ENCODE measurements at regions not wholly inside any gene's neighbourhood (a gene's known extent, or its start where the extent isn't known, plus 50 kb on each side); places are given as distances from the start of the nearest gene placed in this dataset.
"Not testable (repeated sequence)": the region's sequence is repeated elsewhere in the genome, so short reads cannot be mapped to it uniquely, and the experiment has no call there.

GRCh38 chrX:129006491-129006890, 516.8 kb downstream of the SMARCA1 start:
- Histone ChIP-seq H3K27ac (ENCODE audit: low read length) (no peak overlapping the region), H3K27me3 (ENCODE audit: control insufficient read depth, insufficient read depth, low read length) (no peaks in the 10 kb centered on the region), H3K4me3 (ENCODE audit: low read length) (no peak overlapping the region), H3K9me3 (replicated peaks; ENCODE audit: control insufficient read depth, low read depth, low read length) (no peaks in the 10 kb centered on the region), H3K36me3 (ENCODE audit: control insufficient read depth, insufficient read depth, low read length) (no peaks in the 10 kb centered on the region), H3K4me1 (ENCODE audit: control insufficient read depth, insufficient read depth, low read length) (no peaks in the 10 kb centered on the region)
- WGBS (ENCODE audit: insufficient coverage): 44% methylated on average over 2 of the region's 5 CpGs
- DNase-seq: no peak

- WGBS (ENCODE audit: insufficient coverage): no CpG with 5 or more reads among the region's 1 CpG
- DNase-seq: no peak
These were observed 522.5 kb downstream of the SMARCA1 start for GRCh38 chrX:129000797-129001196.

GRCh38 chrX:129000018-129000417, 523.3 kb downstream of the SMARCA1 start:
- Histone ChIP-seq H3K9me3 (replicated peaks; ENCODE audit: control insufficient read depth, low read depth, low read length) (no peaks in the 10 kb centered on the region), H3K27me3 (ENCODE audit: control insufficient read depth, insufficient read depth, low read length) (no peaks in the 10 kb centered on the region), H3K4me1 (ENCODE audit: control insufficient read depth, insufficient read depth, low read length) (no peaks in the 10 kb centered on the region), H3K27ac (ENCODE audit: low read length) (no peak overlapping the region), H3K36me3 (ENCODE audit: control insufficient read depth, insufficient read depth, low read length) (no peaks in the 10 kb centered on the region), H3K4me3 (ENCODE audit: low read length) (no peak overlapping the region)
- no CpG with 5 or more reads among the region's 3 CpGs for WGBS (ENCODE audit: insufficient coverage)
- DNase-seq: no peak

More at GRCh38 chrX:129000797-129001196, 522.5 kb downstream of the SMARCA1 start:
- Histone ChIP-seq H3K9me3 (replicated peaks; ENCODE audit: control insufficient read depth, low read depth, low read length) (no peaks in the 10 kb centered on the region), H3K36me3 (ENCODE audit: control insufficient read depth, insufficient read depth, low read length) (no peaks in the 10 kb centered on the region), H3K4me1 (ENCODE audit: control insufficient read depth, insufficient read depth, low read length) (no peaks in the 10 kb centered on the region), H3K27me3 (ENCODE audit: control insufficient read depth, insufficient read depth, low read length) (no peaks in the 10 kb centered on the region), H3K27ac (ENCODE audit: low read length) (no peak overlapping the region), H3K4me3 (ENCODE audit: low read length) (no peak overlapping the region)

GRCh38 chrX:128992107-128992971, 531.0 kb downstream of the SMARCA1 start:
- no peaks in the 10 kb centered on the region for H3K4me1 ChIP-seq (ENCODE audit: control insufficient read depth, insufficient read depth, low read length)
- no peaks in the 10 kb centered on the region for H3K36me3 ChIP-seq (ENCODE audit: control insufficient read depth, insufficient read depth, low read length)
- WGBS (ENCODE audit: insufficient coverage): 62% methylated on average over 3 of the region's 4 CpGs
- no peak for DNase-seq
- H3K27ac ChIP-seq (ENCODE audit: low read length): no peak overlapping the region
- no peak overlapping the region for H3K4me3 ChIP-seq (ENCODE audit: low read length)
- H3K27me3 ChIP-seq (ENCODE audit: control insufficient read depth, insufficient read depth, low read length): no peaks in the 10 kb centered on the region
- H3K9me3 ChIP-seq (replicated peaks; ENCODE audit: control insufficient read depth, low read depth, low read length): peaks cover 3% of the 10 kb centered on the region

GRCh38 chrX:128975745-128976144, 547.5 kb downstream of the SMARCA1 start:
- 16% methylated on average over 2 of the region's 6 CpGs for WGBS (ENCODE audit: insufficient coverage)
- no peaks in the 10 kb centered on the region for H3K9me3 ChIP-seq (replicated peaks; ENCODE audit: control insufficient read depth, low read depth, low read length)
- no peak overlapping the region for H3K4me3 ChIP-seq (ENCODE audit: low read length)
- no peak overlapping the region for H3K27ac ChIP-seq (ENCODE audit: low read length)
- H3K27me3 ChIP-seq (ENCODE audit: control insufficient read depth, insufficient read depth, low read length): no peaks in the 10 kb centered on the region
- H3K4me1 ChIP-seq (ENCODE audit: control insufficient read depth, insufficient read depth, low read length): no peaks in the 10 kb centered on the region
- DNase-seq: peak; percentile 27
- H3K36me3 ChIP-seq (ENCODE audit: control insufficient read depth, insufficient read depth, low read length): no peaks in the 10 kb centered on the region

GRCh38 chrX:128973033-128973432, 550.3 kb downstream of the SMARCA1 start:
- H3K9me3 ChIP-seq (replicated peaks; ENCODE audit: control insufficient read depth, low read depth, low read length): no peaks in the 10 kb centered on the region
- no peaks in the 10 kb centered on the region for H3K4me1 ChIP-seq (ENCODE audit: control insufficient read depth, insufficient read depth, low read length)
- no peaks in the 10 kb centered on the region for H3K27me3 ChIP-seq (ENCODE audit: control insufficient read depth, insufficient read depth, low read length)
- H3K36me3 ChIP-seq (ENCODE audit: control insufficient read depth, insufficient read depth, low read length): no peaks in the 10 kb centered on the region
- no peak overlapping the region for H3K27ac ChIP-seq (ENCODE audit: low read length)
- H3K4me3 ChIP-seq (ENCODE audit: low read length): no peak overlapping the region
- WGBS (ENCODE audit: insufficient coverage): no CpG with 5 or more reads among the region's 3 CpGs
- no peak for DNase-seq

- WGBS (ENCODE audit: insufficient coverage): no CpG with 5 or more reads among the region's 1 CpG
These were observed 562.0 kb downstream of the SMARCA1 start for GRCh38 chrX:128961290-128961689.

GRCh38 chrX:128954697-128955096, 568.6 kb downstream of the SMARCA1 start:
- not testable (repeated sequence) for H3K27me3 ChIP-seq (ENCODE audit: control insufficient read depth, insufficient read depth, low read length); H3K4me3 ChIP-seq (ENCODE audit: low read length); H3K36me3 ChIP-seq (ENCODE audit: control insufficient read depth, insufficient read depth, low read length); H3K27ac ChIP-seq (ENCODE audit: low read length); H3K4me1 ChIP-seq (ENCODE audit: control insufficient read depth, insufficient read depth, low read length); DNase-seq
- H3K9me3 ChIP-seq (replicated peaks; ENCODE audit: control insufficient read depth, low read depth, low read length): peaks cover 12% of the 10 kb centered on the region
- WGBS (ENCODE audit: insufficient coverage): no CpG with 5 or more reads among the region's 1 CpG

More at GRCh38 chrX:128961290-128961689, 562.0 kb downstream of the SMARCA1 start:
- Histone ChIP-seq H3K4me1 (ENCODE audit: control insufficient read depth, insufficient read depth, low read length) (no peaks in the 10 kb centered on the region), H3K9me3 (replicated peaks; ENCODE audit: control insufficient read depth, low read depth, low read length) (no peaks in the 10 kb centered on the region), H3K27me3 (ENCODE audit: control insufficient read depth, insufficient read depth, low read length) (no peaks in the 10 kb centered on the region), H3K36me3 (ENCODE audit: control insufficient read depth, insufficient read depth, low read length) (no peaks in the 10 kb centered on the region), H3K4me3 (ENCODE audit: low read length) (no peak overlapping the region), H3K27ac (ENCODE audit: low read length) (no peak overlapping the region)
- DNase-seq: no peak

- H3K27ac ChIP-seq (ENCODE audit: low read length): no peak overlapping the region
- no peak overlapping the region for H3K4me3 ChIP-seq (ENCODE audit: low read length)
- H3K36me3 ChIP-seq (ENCODE audit: control insufficient read depth, insufficient read depth, low read length): no peaks in the 10 kb centered on the region
- no CpG with 5 or more reads among the region's 1 CpG for WGBS (ENCODE audit: insufficient coverage)
- no peaks in the 10 kb centered on the region for H3K9me3 ChIP-seq (replicated peaks; ENCODE audit: control insufficient read depth, low read depth, low read length)
- no peaks in the 10 kb centered on the region for H3K4me1 ChIP-seq (ENCODE audit: control insufficient read depth, insufficient read depth, low read length)
- H3K27me3 ChIP-seq (ENCODE audit: control insufficient read depth, insufficient read depth, low read length): no peaks in the 10 kb centered on the region
- DNase-seq: no peak
These were observed 592.2 kb downstream of the SMARCA1 start for GRCh38 chrX:128931071-128931470.

- DNase-seq: no peak
- H3K9me3 ChIP-seq (replicated peaks; ENCODE audit: control insufficient read depth, low read depth, low read length): no peaks in the 10 kb centered on the region
- H3K4me1 ChIP-seq (ENCODE audit: control insufficient read depth, insufficient read depth, low read length): no peaks in the 10 kb centered on the region
- no peak overlapping the region for H3K4me3 ChIP-seq (ENCODE audit: low read length)
- no peaks in the 10 kb centered on the region for H3K36me3 ChIP-seq (ENCODE audit: control insufficient read depth, insufficient read depth, low read length)
- no peak overlapping the region for H3K27ac ChIP-seq (ENCODE audit: low read length)
- no peaks in the 10 kb centered on the region for H3K27me3 ChIP-seq (ENCODE audit: control insufficient read depth, insufficient read depth, low read length)
- 86% methylated on average over 1 of the region's 4 CpGs for WGBS (ENCODE audit: insufficient coverage)
These were observed 593.8 kb downstream of the SMARCA1 start for GRCh38 chrX:128929271-128930057.
